Body of pancreas (tissue), 4 donors: ENCODE measurements at regions not wholly inside any gene's neighbourhood (a gene's known extent, or its start where the extent isn't known, plus 50 kb on each side); places are given as distances from the start of the nearest gene placed in this dataset.

Source experiments
- CTCF ChIP-seq, 7 experiments: fragments of 450-650 bp in 4 of 7; fragments of 200-600 bp in 3 of 7; sonication (generic) in 3 of 7; IDR thresholded peaks; one replicate each; pipeline ENCODE4 v1.5.1; 2016 to 2019; ENCODE audit warnings: antibody characterized with exemption in 7 of 7
- POLR2A ChIP-seq, 3 donors: fragments of 450-650 bp; IDR thresholded peaks; one replicate each; pipeline ENCODE4 v1.6.1; 2016; ENCODE audit warnings: antibody characterized with exemption in 3 of 3, mild to moderate bottlenecking in 2 of 3

DNA sequence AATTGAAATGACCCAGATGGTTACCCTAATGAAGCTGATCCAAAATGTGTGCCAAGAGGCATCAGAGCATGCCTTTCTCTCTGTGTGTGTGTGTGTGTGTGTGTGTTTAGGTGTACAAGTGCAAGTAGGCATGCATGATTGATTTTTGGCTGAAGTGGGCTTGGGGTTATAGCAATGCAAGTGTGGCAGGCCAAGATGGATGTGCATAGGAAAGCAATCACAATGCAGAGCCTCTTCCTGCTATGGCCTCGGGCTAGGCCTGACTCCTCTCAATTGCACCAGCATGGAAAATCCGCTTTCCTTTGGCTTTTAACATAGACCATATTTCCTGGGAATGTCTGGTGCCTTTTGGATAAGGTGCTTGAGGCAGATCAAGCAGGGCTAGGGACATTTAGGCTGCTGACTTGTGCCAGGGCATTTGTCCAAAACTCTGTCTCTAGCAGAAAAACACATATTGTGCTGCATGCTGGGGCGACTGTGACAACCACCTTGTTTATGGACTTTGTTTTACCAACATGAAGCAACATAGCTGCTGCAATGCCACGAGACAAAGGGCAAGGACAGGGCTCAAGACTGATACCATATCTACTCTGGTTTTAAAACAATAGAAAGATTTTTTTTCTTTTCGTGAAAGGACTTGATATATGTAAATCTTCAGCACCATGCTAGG, 395.7 kb downstream of the RAPGEF2 start:
- TF ChIP-seq CTCF (IDR thresholded peaks at IDR 0.05) (no peak), POLR2A (IDR thresholded peaks at IDR 0.05) (no peak)
